Fibroblast of pulmonary artery (primary cell): ENCODE measurements at regions not wholly inside any gene's neighbourhood (a gene's known extent, or its start where the extent isn't known, plus 50 kb on each side); places are given as distances from the start of the nearest gene placed in this dataset.

Experiments
- DNase-seq: peaks from one replicate; pipeline ENCODE4 v3.0.0-alpha.2; 2010; ENCODE audit warnings: low read depth
- H3K4me3 ChIP-seq: replicated peaks from 2 replicates; pipeline ENCODE4 v1.5.1; 2011; ENCODE audit warnings: low read depth, mild to moderate bottlenecking, control low read depth, low read length, moderate library complexity
- CTCF ChIP-seq: IDR thresholded peaks from 2 replicates; pipeline ENCODE4 v1.5.1; 2011; ENCODE audit warnings: mild to moderate bottlenecking, control low read depth, low read length, inconsistent platforms; ENCODE audit errors: missing control alignments

DNA sequence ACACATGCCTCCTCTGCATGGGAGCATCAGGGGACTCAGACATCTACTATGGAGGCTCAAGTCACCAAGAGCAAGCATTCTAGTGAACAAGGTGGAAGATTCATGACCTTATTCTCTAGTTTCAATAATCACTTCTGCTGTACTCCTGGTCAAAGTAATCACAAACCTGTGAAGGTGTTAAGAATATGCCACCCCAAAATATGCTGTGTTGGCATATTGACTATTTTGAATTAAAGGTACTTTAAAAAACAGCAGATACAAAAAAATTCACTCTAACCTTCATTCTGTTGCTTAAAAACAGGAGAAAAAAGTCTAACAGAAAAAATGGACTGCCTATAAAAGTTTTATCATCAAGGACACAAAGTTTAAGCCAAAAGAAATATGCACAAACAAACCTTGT, 607.8 kb upstream of the TYRP1 start:
- no peak for DNase-seq
- TF ChIP-seq CTCF = no peak
- no peak overlapping the region for H3K4me3 ChIP-seq

GRCh38 chr9:12091865-12092527, 601.2 kb upstream of the TYRP1 start:
- no peak overlapping the region for H3K4me3 ChIP-seq
- no peak for DNase-seq
- TF ChIP-seq CTCF = no peak

DNA sequence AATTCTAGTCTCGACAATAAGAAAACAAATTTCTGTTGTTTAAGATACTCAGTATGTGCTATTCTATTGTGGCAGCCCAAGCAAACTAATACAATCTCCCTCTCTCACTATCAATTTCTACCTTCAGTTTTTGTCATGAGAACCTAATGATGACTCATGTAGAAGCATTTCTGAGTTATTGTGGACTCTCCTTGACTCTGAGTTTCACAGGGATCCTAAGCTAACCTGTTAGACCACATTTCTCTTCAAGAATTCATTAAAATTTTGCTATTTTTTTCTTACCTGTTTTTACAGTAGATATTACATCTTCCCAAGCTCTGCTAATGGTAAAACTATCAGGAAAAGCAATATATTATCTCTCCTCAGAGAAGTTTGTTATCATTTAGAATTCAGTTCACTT, 599.1 kb upstream of the TYRP1 start:
- no peak overlapping the region for H3K4me3 ChIP-seq
- no peak for DNase-seq
- TF ChIP-seq CTCF = no peak

DNA sequence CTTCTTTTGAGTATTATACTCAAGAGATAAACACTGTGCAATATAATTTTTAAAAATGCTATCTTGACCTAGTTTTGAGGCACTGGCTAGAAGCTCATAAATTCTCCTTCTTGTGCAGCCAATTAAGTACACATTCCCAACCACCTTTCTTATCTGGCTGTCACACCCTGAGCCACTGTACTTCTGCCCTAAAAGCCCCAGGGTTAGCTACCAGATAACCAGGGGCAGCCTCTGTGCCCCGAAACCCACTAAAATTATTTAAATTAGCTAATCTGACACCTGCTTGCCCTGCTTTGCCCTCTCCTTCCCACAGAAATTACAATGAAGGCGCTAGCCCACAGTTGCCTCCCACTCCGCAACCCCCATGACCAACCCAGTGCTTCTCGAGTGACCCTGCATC, 597.3 kb upstream of the TYRP1 start:
- H3K4me3 ChIP-seq = no peak overlapping the region
- TF ChIP-seq CTCF = no peak
- no peak for DNase-seq

GRCh38 chr9:12133416-12133815, 559.8 kb upstream of the TYRP1 start:
- no peak for TF ChIP-seq CTCF
- DNase-seq = peak; percentile 7
- H3K4me3 ChIP-seq = no peak overlapping the region

GRCh38 chr9:12141422-12141821, 551.8 kb upstream of the TYRP1 start:
- H3K4me3 ChIP-seq = no peak overlapping the region
- no peak for TF ChIP-seq CTCF
- no peak for DNase-seq
